ENCODE measurements at regions not wholly inside any gene's neighbourhood (a gene's known extent, or its start where the extent isn't known, plus 50 kb on each side); places are given as distances from the start of the nearest gene placed in this dataset.

GRCh38 chr11:103624708-103625623 is 411.5 kb upstream of the DDI1 start:
- no peak for DNase-seq (ENCODE audit: low spot score)

GRCh38 chr11:103625624-103625965 is 410.8 kb upstream of the DDI1 start:
- DNase-seq (ENCODE audit: low spot score) = no peak

GRCh38 chr11:103628121-103628520 is 408.3 kb upstream of the DDI1 start:
- no peak for DNase-seq (ENCODE audit: low spot score)

- DNase-seq (ENCODE audit: low spot score) = no peak
Measured at GRCh38 chr11:103631841-103632240, 404.6 kb upstream of the DDI1 start.

- no peak for DNase-seq (ENCODE audit: low spot score)
Measured at GRCh38 chr11:103633068-103633788, 403.2 kb upstream of the DDI1 start.

- DNase-seq (ENCODE audit: low spot score) = no peak
Measured at GRCh38 chr11:103633819-103634590, 402.4 kb upstream of the DDI1 start.

- DNase-seq (ENCODE audit: low spot score) = no peak
Measured at GRCh38 chr11:103636232-103636631, 400.2 kb upstream of the DDI1 start.

GRCh38 chr11:103637295-103637694 is 399.1 kb upstream of the DDI1 start:
- DNase-seq (ENCODE audit: low spot score) = no peak

- DNase-seq (ENCODE audit: low spot score) = no peak
Measured at GRCh38 chr11:103637831-103638230, 398.6 kb upstream of the DDI1 start.

GRCh38 chr11:103644676-103645075 is 391.8 kb upstream of the DDI1 start:
- no peak for DNase-seq (ENCODE audit: low spot score)

GRCh38 chr11:103648054-103648453 is 388.4 kb upstream of the DDI1 start:
- no peak for DNase-seq (ENCODE audit: low spot score)

- DNase-seq (ENCODE audit: low spot score) = no peak
Measured at GRCh38 chr11:103648670-103649400, 387.6 kb upstream of the DDI1 start.

- no peak for DNase-seq (ENCODE audit: low spot score)
Measured at GRCh38 chr11:103649401-103649895, 387.0 kb upstream of the DDI1 start.

- DNase-seq (ENCODE audit: low spot score) = no peak
Measured at GRCh38 chr11:103650330-103650729, 386.1 kb upstream of the DDI1 start.

- DNase-seq (ENCODE audit: low spot score) = no peak
Measured at GRCh38 chr11:103651341-103651998, 385.0 kb upstream of the DDI1 start.

- no peak for DNase-seq (ENCODE audit: low spot score)
Measured at GRCh38 chr11:103652013-103652412, 384.4 kb upstream of the DDI1 start.

- DNase-seq (ENCODE audit: low spot score) = no peak
Measured at GRCh38 chr11:103656382-103656781, 380.1 kb upstream of the DDI1 start.

GRCh38 chr11:103659206-103659618 is 377.2 kb upstream of the DDI1 start:
- no peak for DNase-seq (ENCODE audit: low spot score)

- no peak for DNase-seq (ENCODE audit: low spot score)
Measured at GRCh38 chr11:103659743-103660142, 376.7 kb upstream of the DDI1 start.

- no peak for DNase-seq (ENCODE audit: low spot score)
Measured at GRCh38 chr11:103661185-103661584, 375.3 kb upstream of the DDI1 start.

- DNase-seq (ENCODE audit: low spot score) = no peak
Measured at GRCh38 chr11:103661991-103662390, 374.4 kb upstream of the DDI1 start.
